Heart right ventricle (tissue), 16 donors: ENCODE measurements at regions not wholly inside any gene's neighbourhood (a gene's known extent, or its start where the extent isn't known, plus 50 kb on each side); places are given as distances from the start of the nearest gene placed in this dataset.

ENCODE experiments used
- ATAC-seq, 8 donors: fragments of 200-7000 bp; cut with Tn5 transposase; one replicate each; pipeline ENCODE4 v1.9.1; 2020; ENCODE audit warnings: mild to moderate bottlenecking in 8 of 8, moderate library complexity in 8 of 8, moderate number of reproducible peaks in 1 of 8
- DNase-seq, 2 donors: peaks; one replicate each; pipeline ENCODE4 v3.0.0-alpha.2; 2020
- H3K27ac ChIP-seq, 10 donors: fragments of 200-600 bp; sonication (generic) in 2 of 10; one replicate each; pipeline versions ENCODE4 v1.5.0 to v1.8.0; 2020 to 2022; ENCODE audit warnings: mild to moderate bottlenecking in 3 of 10
- H3K27me3 ChIP-seq, 7 donors: fragments of 200-600 bp; one replicate each; pipeline ENCODE4 v1.8.0; 2021 to 2022; ENCODE audit warnings: mild to moderate bottlenecking in 2 of 7
- H3K36me3 ChIP-seq, 9 donors: fragments of 200-600 bp; sonication (generic) in 1 of 9; one replicate each; pipeline versions ENCODE4 v1.5.0 to v1.8.0; 2020 to 2022; ENCODE audit warnings: mild to moderate bottlenecking in 2 of 9
- H3K4me1 ChIP-seq, 9 donors: fragments of 200-600 bp; sonication (generic) in 1 of 9; one replicate each; pipeline versions ENCODE4 v1.5.0 to v1.8.0; 2020 to 2022; ENCODE audit warnings: mild to moderate bottlenecking in 4 of 9
- H3K4me3 ChIP-seq, 10 donors: fragments of 200-600 bp; sonication (generic) in 2 of 10; one replicate each; pipeline versions ENCODE4 v1.5.0 to v1.8.0; 2020 to 2022; ENCODE audit warnings: mild to moderate bottlenecking in 7 of 10, moderate library complexity in 2 of 10
- H3K9me3 ChIP-seq, 11 donors: fragments of 200-600 bp in 10 of 11; sonication (generic) in 2 of 11; one replicate each; pipeline versions ENCODE4 v1.5.0 to v1.8.0; 2013 to 2022; ENCODE audit warnings: mild to moderate bottlenecking in 2 of 11, control low read depth in 1 of 11, moderate library complexity in 1 of 11
- CTCF ChIP-seq, 9 donors: fragments of 200-600 bp; sonication (generic) in 2 of 9; IDR thresholded peaks; one replicate each; pipeline versions ENCODE4 v1.5.0 to v1.8.0; 2021 to 2022; ENCODE audit warnings: antibody characterized with exemption in 9 of 9, mild to moderate bottlenecking in 5 of 9, moderate library complexity in 1 of 9
- WGBS, 2 donors: extraction: QIAGEN DNeasy Blood & Tissue Kit; methylation state at CpG; one replicate each; pipeline ENCODE4 v1.1.7; 2013; ENCODE audit warnings: inconsistent platforms in 1 of 2; 5-methylcytosine and 5-hydroxymethylcytosine counted together
- intact Hi-C, 10 donors: fragments of 100-400 bp; cut with DNase I; formaldehyde crosslinking; loops; one replicate each; pipeline versions ENCODE4 v1.11.1 to v1.14.2; 2022
- donor health status: Arrhythmogenic right ventricular cardiomyopathy.
- donor health status: ischemic (EF 13 %, LVEDD 7.1; RV severe dilation, severe dysfunction).
- donor health status: healthy with polysubstance abuse.
- donor health status: DM: no; HTN: yes; CAD: no.
- donor health status: DM: no; HTN: no; CAD: no.
- donor health status: ischemic (EF 25% LVEDD 6.9; RV normal size, moderate dysfunction).
- donor health status: ischemic (EF 25% LVEDD 5.7; RV mildly dilated, moderate dysfunction).
- donor health status: healthy.
- donor health status: DM: yes; HTN: yes; CAD: no.
- donor health status: Ischemic cardiomyopathy.
- donor health status: ischemic (EF 35%, LVEDD 5.7; RV mildly dilated, moderate dysfunction).
- donor health status: nonischemic (EF 11% LVEDD 7.7; RV severe dilation, severe dysfunction).
- donor health status: DM: yes; HTN: yes; CAD: no.
- donor health status: PGD.
- donor health status: ischemic (EF 29% LVEDD 5.4; RV normal size, mild dysfunction).
- donor health status: nonischemic (EF 23%, LVEDD 6.1; RV moderate dilation, normal function).

DNA sequence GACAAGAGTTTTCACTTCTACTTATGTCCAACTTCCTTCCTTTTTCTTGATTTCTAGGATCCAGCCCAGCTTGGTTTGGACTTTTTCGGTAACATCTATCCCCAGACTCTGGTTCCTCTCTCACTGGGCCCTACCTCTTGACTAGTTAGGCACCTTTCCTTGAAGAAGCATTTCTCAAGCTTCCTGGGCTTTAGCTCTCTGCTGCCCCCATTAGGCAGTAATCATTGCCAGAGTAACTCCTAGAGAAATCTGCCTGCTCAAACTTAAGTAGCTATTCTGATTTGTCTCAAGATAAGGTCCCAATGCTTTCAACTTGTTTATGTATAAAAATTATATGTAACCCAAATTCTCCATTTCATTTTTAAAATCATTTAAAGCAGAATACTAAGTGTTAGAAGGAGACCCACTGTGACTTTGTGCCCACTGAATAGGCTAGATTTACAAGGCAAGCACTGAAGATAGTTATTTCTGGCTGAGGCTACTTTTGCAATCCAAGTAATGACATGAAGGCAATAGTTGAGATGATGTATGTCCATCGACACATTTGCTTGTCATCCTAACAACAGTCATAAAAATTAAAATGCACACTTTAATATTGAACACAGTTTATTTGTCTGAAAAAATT lies 275.0 kb upstream of the G2E3 start:
- Histone ChIP-seq H3K27me3 (no peaks in the 10 kb centered on the region), H3K27ac (no peak overlapping the region), H3K4me1 (no peaks in the 10 kb centered on the region), H3K9me3 (peaks cover 0 to 14% (median 0%) of the 10 kb centered on the region in 11 donors), H3K4me3 (no peak overlapping the region), H3K36me3 (no peaks in the 10 kb centered on the region)
- ATAC-seq (no peak), DNase-seq (no peak)
- intact Hi-C loops, result no loop called here
- peak in 7 of 9 donors; percentile 32 to 56 (median 48) for TF ChIP-seq CTCF (IDR thresholded peaks at IDR 0.05)
- 46 to 53% methylated on average over 2 of the region's 2 CpGs for WGBS, 2 donors

GRCh38 chr14:30284808-30285207 lies 274.1 kb upstream of the G2E3 start:
- no peak for DNase-seq
- WGBS, 2 donors, result 81 to 84% methylated on average over 4 of the region's 4 CpGs
- Histone ChIP-seq H3K36me3 (no peaks in the 10 kb centered on the region), H3K27me3 (no peaks in the 10 kb centered on the region), H3K27ac (no peak overlapping the region), H3K4me1 (no peaks in the 10 kb centered on the region), H3K9me3 (peaks cover 0 to 8% (median 0%) of the 10 kb centered on the region in 11 donors), H3K4me3 (no peak overlapping the region)
- intact Hi-C loops, result no loop called here
- no peak for TF ChIP-seq CTCF (IDR thresholded peaks at IDR 0.05)
- ATAC-seq, result no peak

GRCh38 chr14:30287579-30288445 lies 271.1 kb upstream of the G2E3 start:
- DNase-seq (no peak), ATAC-seq (no peak)
- H3K4me3 ChIP-seq, result no peak overlapping the region
- H3K9me3 ChIP-seq, result no peaks in the 10 kb centered on the region
- no peaks in the 10 kb centered on the region for H3K36me3 ChIP-seq
- WGBS, 2 donors, result 83 to 85% methylated on average over 7 of the region's 7 CpGs
- H3K27me3 ChIP-seq, result no peaks in the 10 kb centered on the region
- TF ChIP-seq CTCF (IDR thresholded peaks at IDR 0.05), result no peak
- intact Hi-C loops, result no loop called here
- H3K27ac ChIP-seq, result no peak overlapping the region
- H3K4me1 ChIP-seq, result no peaks in the 10 kb centered on the region

DNA sequence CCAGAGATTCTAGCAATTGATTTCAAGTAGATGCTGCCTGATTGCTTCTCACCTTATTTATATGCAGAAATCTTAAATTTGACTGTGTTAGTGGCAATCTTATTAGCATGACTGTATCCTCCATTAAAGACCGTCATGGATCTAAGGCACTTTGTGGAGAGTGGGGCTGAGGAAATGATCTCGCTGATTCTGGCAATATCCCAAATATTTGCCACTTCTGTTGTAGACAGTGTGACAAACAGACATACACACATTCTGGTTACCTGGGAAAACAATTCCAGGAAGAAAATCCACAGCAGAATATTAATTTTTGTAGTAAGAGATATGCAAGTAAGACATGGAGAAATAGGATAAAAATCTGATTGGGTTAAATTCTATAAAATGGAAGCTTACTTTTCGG lies 269.0 kb upstream of the G2E3 start:
- Histone ChIP-seq H3K4me1 (no peaks in the 10 kb centered on the region), H3K27ac (no peak overlapping the region), H3K36me3 (no peaks in the 10 kb centered on the region), H3K27me3 (no peaks in the 10 kb centered on the region), H3K4me3 (no peak overlapping the region), H3K9me3 (no peaks in the 10 kb centered on the region)
- ATAC-seq (no peak), DNase-seq (no peak)
- no peak for TF ChIP-seq CTCF (IDR thresholded peaks at IDR 0.05)
- WGBS, 2 donors, result 54 to 55% methylated on average over 3 of the region's 3 CpGs
- intact Hi-C loops, result no loop called here
